ENCODE measurements at regions not wholly inside any gene's neighbourhood (a gene's known extent, or its start where the extent isn't known, plus 50 kb on each side); places are given as distances from the start of the nearest gene placed in this dataset.
"Not testable (repeated sequence)": the region's sequence is repeated elsewhere in the genome, so short reads cannot be mapped to it uniquely, and the experiment has no call there.

DNA sequence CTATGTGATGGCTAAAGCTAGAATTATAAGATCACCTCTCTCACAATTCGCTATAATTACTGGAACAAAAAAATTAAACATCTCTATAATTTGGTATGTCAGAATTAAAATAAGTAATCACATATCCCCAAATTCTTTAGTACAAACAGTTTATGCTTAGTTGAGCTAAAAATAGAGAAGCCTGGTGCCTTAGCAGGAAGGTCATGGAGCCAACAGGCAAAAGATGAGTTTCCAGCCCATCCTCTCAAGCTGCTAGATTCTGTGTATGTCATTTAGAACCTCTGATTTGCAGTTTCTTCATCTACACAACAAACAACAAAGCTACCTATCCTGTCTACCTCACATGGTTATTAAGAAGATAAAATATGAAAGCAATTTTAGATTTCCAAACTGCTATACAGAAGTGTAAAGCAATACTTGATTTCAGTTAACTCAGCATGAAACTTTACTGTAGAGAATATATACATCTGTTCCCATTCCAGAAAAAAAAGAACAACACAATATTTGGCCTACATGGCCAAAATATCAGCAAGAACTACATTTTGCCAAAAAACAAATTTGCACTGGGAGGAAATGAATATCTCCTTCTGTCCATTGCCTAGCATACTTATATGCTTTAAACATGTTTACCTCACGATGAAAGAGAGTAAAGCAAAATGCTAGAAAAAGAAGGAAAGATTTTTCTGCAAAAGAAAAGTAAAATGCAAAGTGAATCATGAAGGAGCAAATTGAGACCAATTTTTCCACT is 294.0 kb upstream of the MIR17HG start:
- H3K9ac ChIP-seq (ENCODE audit: low read length) = no peak overlapping the region
- no peaks in the 10 kb centered on the region; the same call in 1 of the 2 replicates for H3K27me3 ChIP-seq (ENCODE audit: low read length)
- H3K9me2 ChIP-seq (replicated peaks; ENCODE audit: low read length) = no peaks in the 10 kb centered on the region
- no peak overlapping the region for H3K4me2 ChIP-seq (ENCODE audit: low read length)
- no peaks in the 10 kb centered on the region for H4K20me1 ChIP-seq (ENCODE audit: low read length)
- DNase-seq (no peak), ATAC-seq (no peak)
- H2AFZ ChIP-seq (ENCODE audit: low read length) = no peak overlapping the region
- CTCF ChIA-PET = no interaction called here
- no peak overlapping the region for H3K4me3 ChIP-seq (ENCODE audit: low read length)
- BruUV-seq (replicated peaks) = no TSS peak
- H3K9me3 ChIP-seq (ENCODE audit: low read length) = no peaks in the 10 kb centered on the region
- TF ChIP-seq EZH2phosphoT487 (IDR thresholded peaks at IDR 0.05; ENCODE audit: borderline replicate concordance, low read length) (no peak), EZH2 (IDR thresholded peaks at IDR 0.05; ENCODE audit: low read length, unreplicated experiment) (no peak)
- TF ChIP-seq, protein P1, sequence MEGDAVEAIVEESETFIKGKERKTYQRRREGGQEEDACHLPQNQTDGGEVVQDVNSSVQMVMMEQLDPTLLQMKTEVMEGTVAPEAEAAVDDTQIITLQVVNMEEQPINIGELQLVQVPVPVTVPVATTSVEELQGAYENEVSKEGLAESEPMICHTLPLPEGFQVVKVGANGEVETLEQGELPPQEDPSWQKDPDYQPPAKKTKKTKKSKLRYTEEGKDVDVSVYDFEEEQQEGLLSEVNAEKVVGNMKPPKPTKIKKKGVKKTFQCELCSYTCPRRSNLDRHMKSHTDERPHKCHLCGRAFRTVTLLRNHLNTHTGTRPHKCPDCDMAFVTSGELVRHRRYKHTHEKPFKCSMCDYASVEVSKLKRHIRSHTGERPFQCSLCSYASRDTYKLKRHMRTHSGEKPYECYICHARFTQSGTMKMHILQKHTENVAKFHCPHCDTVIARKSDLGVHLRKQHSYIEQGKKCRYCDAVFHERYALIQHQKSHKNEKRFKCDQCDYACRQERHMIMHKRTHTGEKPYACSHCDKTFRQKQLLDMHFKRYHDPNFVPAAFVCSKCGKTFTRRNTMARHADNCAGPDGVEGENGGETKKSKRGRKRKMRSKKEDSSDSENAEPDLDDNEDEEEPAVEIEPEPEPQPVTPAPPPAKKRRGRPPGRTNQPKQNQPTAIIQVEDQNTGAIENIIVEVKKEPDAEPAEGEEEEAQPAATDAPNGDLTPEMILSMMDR (conservative IDR thresholded peaks at IDR 0.05; ENCODE audit: low read depth, low read length) = no peak
- H3F3A ChIP-seq (ENCODE audit: low read length, unreplicated experiment) = no peaks in the 10 kb centered on the region
- POLR2A ChIA-PET (ENCODE audit: unreplicated experiment) = no interaction called here
- no peaks in the 10 kb centered on the region for H3K79me2 ChIP-seq (ENCODE audit: low read length)
- H3K36me3 ChIP-seq (ENCODE audit: low read depth, low read length) = no peaks in the 10 kb centered on the region
- intact Hi-C loops (cut with micrococcal nuclease) = no loop called here
- no peaks in the 10 kb centered on the region for H3K4me1 ChIP-seq (ENCODE audit: insufficient read depth, low read length)
- no peak overlapping the region for H3K27ac ChIP-seq (ENCODE audit: low read length)

DNA sequence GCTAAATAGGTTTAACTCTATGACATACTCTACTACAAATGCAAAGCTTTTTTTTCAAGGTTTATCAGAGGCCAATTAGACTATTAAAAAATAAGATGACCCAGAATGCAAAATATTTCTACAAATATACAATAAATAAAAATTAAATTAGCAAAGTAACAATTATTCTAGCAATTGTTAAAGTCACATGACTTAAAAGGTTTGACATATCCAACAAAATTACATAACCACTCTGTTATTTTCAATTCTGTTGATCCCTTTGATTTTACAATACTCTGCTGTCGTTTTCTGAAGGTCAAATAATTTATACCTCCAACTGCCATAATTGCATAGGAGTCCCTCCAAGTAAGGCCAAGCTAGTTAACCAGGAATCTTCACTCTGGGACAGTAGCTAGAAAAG is 292.6 kb upstream of the MIR17HG start:
- intact Hi-C loops (cut with micrococcal nuclease) = no loop called here
- no TSS peak for BruUV-seq (replicated peaks)
- no peak for DNase-seq
- H3K4me1 ChIP-seq (ENCODE audit: insufficient read depth, low read length) = no peaks in the 10 kb centered on the region
- no peaks in the 10 kb centered on the region for H4K20me1 ChIP-seq (ENCODE audit: low read length)
- no peak for TF ChIP-seq EZH2phosphoT487 (IDR thresholded peaks at IDR 0.05; ENCODE audit: borderline replicate concordance, low read length)
- TF ChIP-seq, protein P1 (conservative IDR thresholded peaks at IDR 0.05; ENCODE audit: low read depth, low read length) = no peak
- TF ChIP-seq EZH2 (IDR thresholded peaks at IDR 0.05; ENCODE audit: low read length, unreplicated experiment) = no peak
- no peaks in the 10 kb centered on the region for H3K9me2 ChIP-seq (replicated peaks; ENCODE audit: low read length)
- ChIA-PET CTCF (no interaction called here), POLR2A (ENCODE audit: unreplicated experiment) (no interaction called here)
- H3K36me3 ChIP-seq (ENCODE audit: low read depth, low read length) = no peaks in the 10 kb centered on the region
- H3K4me2 ChIP-seq (ENCODE audit: low read length) = no peak overlapping the region
- no peak for ATAC-seq
- H2AFZ ChIP-seq (ENCODE audit: low read length) = no peak overlapping the region
- H3K79me2 ChIP-seq (ENCODE audit: low read length) = no peaks in the 10 kb centered on the region
- H3K9me3 ChIP-seq (ENCODE audit: low read length) = no peaks in the 10 kb centered on the region
- no peaks in the 10 kb centered on the region; the same call in 1 of the 2 replicates for H3K27me3 ChIP-seq (ENCODE audit: low read length)
- no peak overlapping the region for H3K4me3 ChIP-seq (ENCODE audit: low read length)
- no peak overlapping the region for H3K9ac ChIP-seq (ENCODE audit: low read length)
- H3K27ac ChIP-seq (ENCODE audit: low read length) = no peak overlapping the region
- no peaks in the 10 kb centered on the region for H3F3A ChIP-seq (ENCODE audit: low read length, unreplicated experiment)

DNA sequence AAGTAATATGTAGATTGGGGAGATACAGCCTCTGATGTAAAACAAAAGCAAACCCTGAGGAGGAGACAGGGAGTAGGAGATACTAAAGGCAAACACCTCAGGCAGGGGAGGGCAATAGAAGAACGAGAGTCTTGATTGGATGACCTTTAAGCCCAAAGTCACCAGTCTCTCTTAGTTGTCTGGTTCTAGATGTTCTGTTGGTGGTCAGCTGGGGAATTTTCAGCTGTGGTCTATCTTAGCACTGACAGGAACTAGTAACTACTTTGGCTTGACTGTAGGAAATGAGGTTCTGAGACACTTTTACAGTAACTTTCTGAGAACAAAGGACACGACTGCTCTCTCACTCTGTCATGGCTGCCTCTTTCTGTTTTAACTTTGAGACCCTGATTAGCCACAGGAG is 290.7 kb upstream of the MIR17HG start:
- Histone ChIP-seq H3K9me3 (ENCODE audit: low read length) (no peaks in the 10 kb centered on the region), H3K4me2 (ENCODE audit: low read length) (no peak overlapping the region), H3K4me3 (ENCODE audit: low read length) (no peak overlapping the region), H3K79me2 (ENCODE audit: low read length) (no peaks in the 10 kb centered on the region), H4K20me1 (ENCODE audit: low read length) (no peaks in the 10 kb centered on the region), H3K4me1 (ENCODE audit: insufficient read depth, low read length) (no peaks in the 10 kb centered on the region), H3K27me3 (ENCODE audit: low read length) (no peaks in the 10 kb centered on the region; the same call in 1 of the 2 replicates), H3K9ac (ENCODE audit: low read length) (no peak overlapping the region), H3K9me2 (replicated peaks; ENCODE audit: low read length) (no peaks in the 10 kb centered on the region), H3F3A (ENCODE audit: low read length, unreplicated experiment) (no peaks in the 10 kb centered on the region), H3K36me3 (ENCODE audit: low read depth, low read length) (no peaks in the 10 kb centered on the region), H2AFZ (ENCODE audit: low read length) (no peak overlapping the region), H3K27ac (ENCODE audit: low read length) (no peak overlapping the region)
- DNase-seq (no peak), ATAC-seq (no peak)
- no TSS peak for BruUV-seq (replicated peaks)
- ChIA-PET POLR2A (ENCODE audit: unreplicated experiment) (no interaction called here), CTCF (no interaction called here)
- intact Hi-C loops (cut with micrococcal nuclease) = no loop called here
- TF ChIP-seq EZH2phosphoT487 (IDR thresholded peaks at IDR 0.05; ENCODE audit: borderline replicate concordance, low read length) = no peak
- no peak for TF ChIP-seq EZH2 (IDR thresholded peaks at IDR 0.05; ENCODE audit: low read length, unreplicated experiment)
- TF ChIP-seq, protein P1 (conservative IDR thresholded peaks at IDR 0.05; ENCODE audit: low read depth, low read length) = no peak

DNA sequence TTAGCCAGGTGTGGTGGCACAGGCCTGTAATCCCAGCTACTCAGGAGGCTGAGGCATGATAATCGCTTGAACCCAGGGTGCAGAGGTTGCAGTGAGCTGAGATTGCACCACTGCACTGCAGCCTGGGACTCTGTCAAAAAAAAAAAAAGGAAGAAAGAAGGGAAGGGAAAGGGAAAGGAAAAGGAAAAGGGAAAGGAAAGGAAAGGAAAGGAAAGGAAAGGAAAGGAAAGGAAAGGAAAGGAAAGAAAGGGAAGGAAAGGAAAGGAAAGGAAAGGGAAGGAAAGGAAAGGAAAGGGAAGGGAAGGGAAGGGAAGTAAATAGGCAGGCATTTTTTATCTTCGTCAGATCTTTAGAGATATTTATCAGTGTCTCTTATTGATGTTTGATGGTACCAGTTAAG is 290.0 kb upstream of the MIR17HG start:
- DNase-seq; H3K9me2 ChIP-seq (replicated peaks; ENCODE audit: low read length); POLR2A ChIA-PET (ENCODE audit: unreplicated experiment); BruUV-seq (replicated peaks); H3K4me1 ChIP-seq (ENCODE audit: insufficient read depth, low read length); intact Hi-C loops (cut with micrococcal nuclease); H3K9me3 ChIP-seq (ENCODE audit: low read length); H3K79me2 ChIP-seq (ENCODE audit: low read length); H3K4me3 ChIP-seq (ENCODE audit: low read length); ATAC-seq; H3K4me2 ChIP-seq (ENCODE audit: low read length); H3K27ac ChIP-seq (ENCODE audit: low read length); H3K36me3 ChIP-seq (ENCODE audit: low read depth, low read length); H3K27me3 ChIP-seq (ENCODE audit: low read length); H3K9ac ChIP-seq (ENCODE audit: low read length); H3F3A ChIP-seq (ENCODE audit: low read length, unreplicated experiment); H2AFZ ChIP-seq (ENCODE audit: low read length); H4K20me1 ChIP-seq (ENCODE audit: low read length); CTCF ChIA-PET: not testable (repeated sequence)
